Smooth muscle cell (in vitro differentiated cells): ENCODE measurements at regions not wholly inside any gene's neighbourhood (a gene's known extent, or its start where the extent isn't known, plus 50 kb on each side); places are given as distances from the start of the nearest gene placed in this dataset.
A peak's percentile ranks its signal among the peaks of the same experiment; 100 is the strongest.

Experiments used
- DNase-seq: peaks from one replicate; lab custom pipeline; 2025; ENCODE audit not compliant: unreplicated experiment; lab: John Stamatoyannopoulos, UW
- H2AFZ ChIP-seq: fragments of 200-600 bp; sonication (generic); 2 replicates; pipeline ENCODE4 v1.6.0; 2016; ENCODE audit warnings: antibody characterized with exemption, low read depth, mild to moderate bottlenecking
- H3F3A ChIP-seq: fragments of 200-600 bp; sonication (generic); 2 replicates; pipeline ENCODE4 v1.6.0; 2017; ENCODE audit warnings: antibody characterized with exemption, low read depth
- H3K27ac ChIP-seq: fragments of 200-600 bp; sonication (generic); 2 replicates; pipeline ENCODE4 v1.5.1; 2016; ENCODE audit warnings: low read depth, mild to moderate bottlenecking
- H3K27me3 ChIP-seq: fragments of 200-600 bp; sonication (generic); 2 replicates; pipeline ENCODE4 v1.6.1; 2016; ENCODE audit warnings: low read depth, mild to moderate bottlenecking
- H3K36me3 ChIP-seq: fragments of 200-600 bp; sonication (generic); 2 replicates; pipeline ENCODE4 v1.5.1; 2016; ENCODE audit warnings: low read depth
- H3K4me1 ChIP-seq: fragments of 200-600 bp; sonication (generic); 2 replicates; pipeline ENCODE4 v1.5.1; 2016; ENCODE audit warnings: low read depth
- H3K4me2 ChIP-seq: fragments of 200-600 bp; sonication (generic); 2 replicates; pipeline ENCODE4 v1.6.0; 2016; ENCODE audit warnings: mild to moderate bottlenecking
- H3K4me3 ChIP-seq: fragments of 200-600 bp; sonication (generic); 2 replicates; pipeline ENCODE4 v1.5.1; 2016; ENCODE audit warnings: mild to moderate bottlenecking
- H3K79me2 ChIP-seq: fragments of 200-600 bp; sonication (generic); 2 replicates; pipeline ENCODE4 v1.6.0; 2016; ENCODE audit warnings: low read depth, mild to moderate bottlenecking
- H3K9ac ChIP-seq: fragments of 200-600 bp; sonication (generic); 2 replicates; pipeline ENCODE4 v1.6.0; 2016; ENCODE audit warnings: low read depth
- H3K9me3 ChIP-seq: fragments of 200-600 bp; sonication (generic); replicated peaks from 2 replicates; pipeline ENCODE4 v1.5.1; 2016; ENCODE audit warnings: low read depth
- H4K20me1 ChIP-seq: fragments of 200-600 bp; sonication (generic); 2 replicates; pipeline ENCODE4 v1.6.0; 2016; ENCODE audit warnings: low read depth
- CTCF ChIP-seq: fragments of 200-600 bp; sonication (generic); IDR thresholded peaks from 2 replicates; pipeline ENCODE4 v1.5.1; 2017; ENCODE audit warnings: borderline replicate concordance, mild to moderate bottlenecking, antibody characterized with exemption; ENCODE audit not compliant: insufficient read depth, poor library complexity, severe bottlenecking
- WGBS: methylation state at CpG from one replicate; pipeline ENCODE4 v1.1.7; 2016; ENCODE audit warnings: low lambda C conversion rate; 5-methylcytosine and 5-hydroxymethylcytosine counted together

GRCh38 chr5:125411744-125412560 is 665.5 kb upstream of the ZNF608 start:
- no peaks in the 10 kb centered on the region for H3K9me3 ChIP-seq
- peak overlapping the region; percentile 72 for H3K4me2 ChIP-seq
- DNase-seq = no peak
- H3K4me3 ChIP-seq = peak overlapping the region; percentile 18
- no peaks in the 10 kb centered on the region for H4K20me1 ChIP-seq
- WGBS = 19% methylated on average over 16 of the region's 16 CpGs
- peak overlapping the region; percentile 74 for H3K9ac ChIP-seq
- H2AFZ ChIP-seq = peak overlapping the region; percentile 60
- peaks cover 15% of the 10 kb centered on the region for H3F3A ChIP-seq
- TF ChIP-seq CTCF = no peak
- H3K27ac ChIP-seq = peak overlapping the region; percentile 88
- H3K79me2 ChIP-seq = no peaks in the 10 kb centered on the region
- peaks cover 11% of the 10 kb centered on the region for H3K27me3 ChIP-seq
- H3K36me3 ChIP-seq = no peaks in the 10 kb centered on the region
- H3K4me1 ChIP-seq = peaks cover 66% of the 10 kb centered on the region

- H3K4me1 ChIP-seq = peaks cover 63% of the 10 kb centered on the region
- no peaks in the 10 kb centered on the region for H3K36me3 ChIP-seq
- H3K9ac ChIP-seq = peak overlapping the region; percentile 74
- peak; percentile 10 for DNase-seq
- peak overlapping the region; percentile 18 for H3K4me3 ChIP-seq
- H3K79me2 ChIP-seq = no peaks in the 10 kb centered on the region
- peak overlapping the region; percentile 72 for H3K4me2 ChIP-seq
- peaks cover 15% of the 10 kb centered on the region for H3F3A ChIP-seq
- TF ChIP-seq CTCF = peak; percentile 7
- no peaks in the 10 kb centered on the region for H3K9me3 ChIP-seq
- H4K20me1 ChIP-seq = no peaks in the 10 kb centered on the region
- peak overlapping the region; percentile 88 for H3K27ac ChIP-seq
- 8% methylated on average over 14 of the region's 14 CpGs for WGBS
- H3K27me3 ChIP-seq = peaks cover 15% of the 10 kb centered on the region
- no peak overlapping the region for H2AFZ ChIP-seq
Observed at GRCh38 chr5:125412561-125413495, 666.4 kb upstream of the ZNF608 start.

- Histone ChIP-seq H3K27me3 (peaks cover 15% of the 10 kb centered on the region), H3F3A (peaks cover 15% of the 10 kb centered on the region), H3K9me3 (no peaks in the 10 kb centered on the region), H3K36me3 (no peaks in the 10 kb centered on the region), H3K79me2 (no peaks in the 10 kb centered on the region), H3K4me3 (no peak overlapping the region), H3K4me1 (peaks cover 55% of the 10 kb centered on the region), H4K20me1 (no peaks in the 10 kb centered on the region), H3K9ac (no peak overlapping the region), H3K4me2 (peak overlapping the region; percentile 72), H2AFZ (no peak overlapping the region), H3K27ac (peak overlapping the region; percentile 88)
- no peak for TF ChIP-seq CTCF
- DNase-seq = no peak
- 86% methylated on average over 3 of the region's 3 CpGs for WGBS
Observed at GRCh38 chr5:125413496-125414274, 667.2 kb upstream of the ZNF608 start.
